CD4-positive, alpha-beta T cell treated with Interleukin-17A for 1 hour (primary cell): ENCODE measurements at regions not wholly inside any gene's neighbourhood (a gene's known extent, or its start where the extent isn't known, plus 50 kb on each side); places are given as distances from the start of the nearest gene placed in this dataset.
"Not testable (repeated sequence)": the region's sequence is repeated elsewhere in the genome, so short reads cannot be mapped to it uniquely, and the experiment has no call there.

Source experiments
- DNase-seq: peaks from one replicate; pipeline ENCODE4 v3.0.0-alpha.2; 2020

GRCh38 chr2:239817468-239818031 is 207.6 kb downstream of the NDUFA10 start:
- not testable (repeated sequence) for DNase-seq

GRCh38 chr2:239816576-239817467 is 208.3 kb downstream of the NDUFA10 start:
- no peak for DNase-seq

DNA sequence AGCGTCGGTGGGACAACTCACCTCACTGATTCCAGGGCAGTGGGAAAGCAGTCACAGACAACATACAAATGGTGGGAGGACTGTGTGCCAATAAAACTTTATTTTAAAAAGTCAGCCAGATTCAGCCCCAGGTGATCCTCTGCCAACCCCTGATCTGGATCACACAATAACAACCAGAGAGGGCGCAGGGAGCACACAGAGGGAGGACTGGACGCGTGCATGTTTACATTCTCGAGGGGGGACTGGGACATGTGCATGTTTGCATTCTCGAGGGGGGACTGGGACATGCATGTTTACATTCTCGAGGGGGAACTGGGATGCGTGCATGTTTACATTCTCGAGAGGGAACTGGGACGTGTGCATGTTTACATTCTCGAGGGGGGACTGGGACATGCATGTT is 209.5 kb downstream of the NDUFA10 start:
- DNase-seq = no peak

GRCh38 chr2:239814861-239815601 is 210.1 kb downstream of the NDUFA10 start:
- DNase-seq = no peak

- DNase-seq = no peak
Measured at GRCh38 chr2:239814116-239814860, 210.9 kb downstream of the NDUFA10 start.

- DNase-seq = no peak
Measured at GRCh38 chr2:239813261-239814115, 211.7 kb downstream of the NDUFA10 start.

DNA sequence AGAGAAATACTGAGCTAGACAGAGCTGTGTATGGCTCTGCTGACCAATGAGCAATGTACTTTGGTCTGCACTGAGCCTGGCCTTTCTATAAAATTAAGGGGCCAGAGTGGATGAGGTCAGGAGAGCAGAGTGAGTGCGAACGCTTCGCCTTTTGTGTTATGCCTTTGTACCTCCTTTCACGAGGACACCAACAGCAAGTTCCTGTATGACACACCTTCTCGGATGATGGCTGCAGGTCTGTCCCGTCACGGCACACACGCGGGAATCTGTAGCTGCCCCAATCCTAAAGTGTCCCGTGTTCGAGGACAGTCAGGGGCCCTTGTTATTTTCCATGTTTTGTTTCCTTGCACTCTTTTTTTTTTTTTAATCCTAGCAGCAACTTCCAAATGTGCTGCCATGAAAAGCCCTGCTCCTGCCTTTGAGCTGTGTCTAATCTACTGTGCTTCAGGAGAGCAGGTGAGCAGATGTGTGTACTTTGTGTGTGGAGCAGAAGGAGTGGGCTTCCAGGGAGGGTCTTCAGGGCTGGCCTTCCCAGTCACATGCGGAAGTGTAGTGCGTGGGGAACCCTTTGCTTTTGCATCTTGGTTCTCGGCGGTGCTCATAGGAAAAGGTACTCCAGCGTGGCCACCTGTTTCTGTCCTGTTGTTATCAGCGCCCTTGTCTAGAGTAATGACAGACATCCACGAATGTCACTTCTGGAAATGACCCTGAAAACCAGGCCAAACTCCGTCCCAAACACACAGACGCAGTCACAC is 213.2 kb downstream of the NDUFA10 start:
- DNase-seq = no peak

- no peak for DNase-seq
Measured at GRCh38 chr2:239811111-239811781, 213.9 kb downstream of the NDUFA10 start.

DNA sequence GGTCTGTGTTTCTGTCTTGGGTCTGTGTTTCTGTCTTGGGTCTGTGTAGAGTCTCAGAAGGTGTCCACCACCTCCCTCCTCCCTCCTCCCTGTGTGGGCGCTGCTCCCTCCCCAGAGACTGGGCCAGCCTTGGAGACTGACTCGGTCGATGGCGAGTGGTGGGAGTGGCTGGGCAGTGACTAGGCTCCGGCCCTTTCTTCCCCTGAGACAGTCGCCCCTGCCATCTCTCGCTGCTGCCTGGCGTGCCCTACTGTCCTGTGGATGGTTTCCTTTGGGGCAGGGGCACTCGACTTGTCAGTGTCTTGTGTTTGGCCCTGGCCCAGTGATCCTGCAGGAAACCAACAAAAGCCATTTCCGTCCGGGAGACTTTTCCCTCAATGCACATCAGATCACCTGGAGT is 215.8 kb downstream of the NDUFA10 start:
- DNase-seq = no peak

DNA sequence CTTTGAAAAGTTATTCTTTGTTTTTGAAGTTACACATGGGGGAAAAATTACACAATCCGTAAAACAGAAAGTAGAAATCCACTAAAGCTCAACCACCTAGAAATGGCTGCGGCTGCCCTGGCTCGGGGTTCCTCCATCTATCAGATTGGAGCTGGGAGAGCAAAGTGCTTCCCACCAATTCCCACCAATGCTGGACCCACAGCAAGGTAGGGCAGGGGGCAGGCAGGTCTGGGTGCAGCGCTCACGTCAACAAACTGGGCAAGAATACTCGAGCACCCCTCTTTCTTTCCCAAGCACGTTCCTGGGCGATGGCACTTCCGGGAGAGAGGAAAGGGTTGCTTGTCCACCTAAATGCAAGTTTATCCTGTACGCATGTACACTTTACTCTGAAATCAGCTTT is 217.6 kb downstream of the NDUFA10 start:
- no peak for DNase-seq

GRCh38 chr2:239806758-239807434 is 218.2 kb downstream of the NDUFA10 start:
- DNase-seq = no peak

DNA sequence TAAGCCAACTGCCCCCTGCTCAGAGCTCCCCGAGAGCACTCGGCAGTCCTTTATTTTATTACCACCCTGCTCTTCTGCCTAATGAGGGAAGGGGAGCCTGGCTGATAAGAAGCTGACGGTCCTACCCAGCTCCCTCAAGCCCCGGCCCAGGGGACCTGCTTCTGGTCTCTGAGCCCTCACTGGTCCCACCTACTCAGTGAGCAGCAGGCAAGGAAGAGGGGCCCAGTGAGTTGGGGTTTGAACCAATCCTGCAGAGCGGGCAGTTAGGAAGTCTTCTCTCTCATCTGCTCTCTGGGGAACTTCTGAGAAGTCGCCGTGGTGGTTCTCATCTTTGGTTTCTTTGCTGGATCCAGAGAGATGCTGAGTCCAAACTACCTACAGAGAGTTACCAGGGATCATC is 218.9 kb downstream of the NDUFA10 start:
- DNase-seq = no peak

DNA sequence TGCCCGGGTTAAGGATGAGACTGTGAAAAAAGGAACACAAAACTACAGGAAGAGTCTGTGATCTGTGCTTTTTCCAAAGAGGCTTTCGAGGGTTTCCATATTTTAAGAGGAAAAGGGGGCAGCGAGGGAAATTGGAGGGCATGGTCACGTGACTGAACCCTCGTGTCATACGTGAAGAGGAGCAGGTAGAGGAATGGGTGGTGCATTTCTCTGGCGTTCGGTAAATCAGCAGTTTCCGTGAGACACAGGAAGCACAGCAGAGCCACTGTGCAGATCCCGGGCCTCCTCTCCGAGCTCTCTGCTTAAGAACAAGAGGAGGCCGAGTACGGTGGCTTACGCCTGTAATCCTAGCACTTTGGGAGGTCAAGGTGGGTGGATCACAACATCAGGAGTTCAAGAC is 219.7 kb downstream of the NDUFA10 start:
- DNase-seq = no peak

- DNase-seq = no peak
Measured at GRCh38 chr2:239805043-239805329, 220.2 kb downstream of the NDUFA10 start.

- no peak for DNase-seq
Measured at GRCh38 chr2:239804161-239805042, 220.7 kb downstream of the NDUFA10 start.

DNA sequence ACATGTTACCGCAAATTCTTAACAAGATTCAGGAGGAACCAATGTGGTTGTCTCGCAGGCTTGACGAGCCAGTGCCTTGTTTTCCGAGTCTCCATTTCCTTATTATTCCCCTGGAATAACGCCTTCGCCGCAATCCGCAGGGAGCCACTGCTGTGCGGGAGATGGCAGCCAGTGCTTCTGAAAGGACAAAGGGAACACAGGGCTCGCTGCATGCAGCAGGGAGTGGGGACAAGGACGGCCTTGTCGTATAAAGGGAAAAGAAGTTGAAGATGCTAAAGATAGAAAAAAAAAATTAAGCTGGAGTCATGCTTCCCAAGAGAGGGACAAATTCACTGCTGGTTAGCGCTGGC is 221.4 kb downstream of the NDUFA10 start:
- no peak for DNase-seq

DNA sequence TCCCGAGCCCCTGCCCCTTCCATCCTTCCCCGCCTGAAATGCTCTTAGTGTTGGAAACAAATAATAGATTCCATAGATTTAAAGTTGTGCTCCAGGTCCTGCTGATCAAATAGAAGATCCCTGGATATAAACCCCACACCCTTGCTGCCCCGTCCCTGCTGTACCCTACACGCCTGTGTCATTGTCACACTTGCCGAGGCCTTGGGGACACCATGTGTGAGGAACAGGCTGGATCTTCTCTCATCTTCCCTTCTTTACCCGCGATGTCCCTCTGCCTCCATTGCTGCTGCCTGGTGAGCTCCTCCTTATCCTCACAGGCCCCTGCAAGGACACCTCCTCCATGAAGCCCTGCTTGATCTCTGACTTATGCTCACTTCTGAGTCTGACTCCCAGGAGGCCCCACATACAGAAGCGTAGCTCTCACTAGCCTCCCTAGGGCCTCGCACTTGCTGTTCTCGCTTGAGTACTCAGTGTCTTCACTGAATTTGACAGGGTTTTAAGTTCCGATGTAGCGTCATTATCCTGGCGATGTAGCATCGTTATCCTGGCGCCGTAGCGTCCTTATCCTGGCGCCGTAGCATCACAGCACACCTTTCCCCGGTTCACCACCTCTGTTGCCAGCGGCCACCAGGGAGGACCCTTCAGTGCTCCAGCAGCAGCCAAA is 221.9 kb downstream of the NDUFA10 start:
- no peak for DNase-seq

- no peak for DNase-seq
Measured at GRCh38 chr2:239802185-239802649, 222.9 kb downstream of the NDUFA10 start.
